ENCODE measurements at regions not wholly inside any gene's neighbourhood (a gene's known extent, or its start where the extent isn't known, plus 50 kb on each side); places are given as distances from the start of the nearest gene placed in this dataset.
"Not testable (repeated sequence)": the region's sequence is repeated elsewhere in the genome, so short reads cannot be mapped to it uniquely, and the experiment has no call there.

DNA sequence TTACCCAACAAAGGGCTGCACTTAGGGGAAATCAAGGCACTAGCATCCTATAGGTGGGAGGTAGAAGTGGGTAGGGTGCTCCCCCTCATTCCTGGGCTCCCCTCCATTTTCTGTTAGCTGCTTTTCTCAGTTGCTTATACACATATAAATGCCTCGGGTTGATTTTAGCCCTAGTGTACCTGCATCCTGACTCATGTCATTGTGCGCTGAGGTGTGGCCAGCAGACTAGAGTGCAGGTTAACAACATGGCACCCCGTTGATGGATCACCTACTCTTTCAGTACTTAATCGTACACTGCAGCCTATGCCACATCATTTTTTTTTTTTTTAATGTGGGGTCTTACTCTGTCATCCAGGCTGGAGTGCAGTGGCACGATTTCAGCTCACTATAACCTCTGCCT lies 144.0 kb upstream of the ITGB1 start:
- no peak for DNase-seq (ENCODE audit: low read depth in 2 of 3, low spot score in 2 of 3)

DNA sequence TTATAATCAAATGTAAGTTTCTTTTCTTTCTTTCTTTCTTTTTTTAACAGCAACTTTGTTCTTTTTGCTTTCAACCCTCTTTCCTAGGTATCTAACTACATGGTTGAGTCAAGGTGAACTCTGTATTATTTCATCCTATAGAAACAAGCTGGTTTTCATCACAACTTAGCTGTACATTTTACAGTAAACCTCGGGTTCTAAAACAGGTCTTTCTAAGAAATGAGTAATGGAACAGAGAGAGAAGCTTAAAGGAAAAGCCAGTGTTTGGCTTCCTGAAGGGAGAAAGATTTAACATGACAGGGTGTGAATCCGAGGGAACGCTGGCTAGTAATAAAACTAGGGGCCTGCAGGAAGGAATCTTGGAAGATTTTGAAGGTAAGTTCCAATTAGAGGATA lies 143.4 kb upstream of the ITGB1 start:
- DNase-seq (ENCODE audit: low read depth in 2 of 3, low spot score in 2 of 3), result no peak

DNA sequence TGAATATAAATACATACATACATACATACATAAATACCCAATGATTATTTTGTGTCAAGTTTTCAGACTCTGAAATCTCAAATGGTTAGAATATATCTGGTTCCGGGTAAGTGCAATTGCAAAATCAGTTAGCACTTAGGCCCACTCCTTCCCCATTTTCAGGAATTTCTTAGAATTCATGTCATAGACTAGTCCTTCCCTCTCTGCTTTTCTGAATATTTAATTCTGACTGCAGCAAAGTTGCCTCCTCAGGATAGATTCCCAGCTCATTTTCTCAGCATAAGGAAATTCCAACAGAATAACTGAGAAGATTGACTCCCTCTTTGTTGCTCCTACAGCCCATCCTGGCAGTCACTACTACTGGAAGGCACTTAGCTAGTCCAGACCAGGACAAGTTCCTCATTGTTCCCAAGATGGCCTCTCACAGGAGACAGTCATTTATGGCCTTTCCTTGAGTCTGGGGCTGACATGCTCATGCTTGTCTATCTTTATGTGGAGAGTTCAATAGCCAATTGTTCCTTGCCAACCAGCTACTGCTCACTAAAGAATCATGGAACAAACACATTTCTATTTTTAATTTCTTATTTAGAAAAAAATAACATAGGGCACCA lies 142.9 kb upstream of the ITGB1 start:
- DNase-seq (ENCODE audit: low read depth in 2 of 3, low spot score in 2 of 3), result no peak

DNA sequence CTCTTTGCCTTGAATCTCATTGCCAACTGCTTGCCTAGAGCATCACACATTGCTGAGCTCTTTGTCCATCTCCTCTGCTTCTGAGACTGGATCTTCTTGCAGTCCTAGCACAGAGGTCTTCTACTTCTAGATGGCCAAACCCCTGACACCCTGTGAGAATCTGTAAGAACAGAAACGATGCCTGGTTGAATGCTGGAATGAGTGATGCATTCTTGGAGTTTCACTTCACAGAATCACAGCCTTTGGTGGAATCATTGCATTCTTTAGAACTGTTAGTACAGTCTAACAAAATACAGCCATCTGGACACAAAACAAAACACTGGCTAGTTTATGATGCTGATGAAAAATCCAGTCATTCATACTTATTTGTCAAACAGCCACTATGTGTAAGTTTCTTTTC lies 141.7 kb upstream of the ITGB1 start:
- DNase-seq (ENCODE audit: low read depth in 2 of 3, low spot score in 2 of 3), result no peak

DNA sequence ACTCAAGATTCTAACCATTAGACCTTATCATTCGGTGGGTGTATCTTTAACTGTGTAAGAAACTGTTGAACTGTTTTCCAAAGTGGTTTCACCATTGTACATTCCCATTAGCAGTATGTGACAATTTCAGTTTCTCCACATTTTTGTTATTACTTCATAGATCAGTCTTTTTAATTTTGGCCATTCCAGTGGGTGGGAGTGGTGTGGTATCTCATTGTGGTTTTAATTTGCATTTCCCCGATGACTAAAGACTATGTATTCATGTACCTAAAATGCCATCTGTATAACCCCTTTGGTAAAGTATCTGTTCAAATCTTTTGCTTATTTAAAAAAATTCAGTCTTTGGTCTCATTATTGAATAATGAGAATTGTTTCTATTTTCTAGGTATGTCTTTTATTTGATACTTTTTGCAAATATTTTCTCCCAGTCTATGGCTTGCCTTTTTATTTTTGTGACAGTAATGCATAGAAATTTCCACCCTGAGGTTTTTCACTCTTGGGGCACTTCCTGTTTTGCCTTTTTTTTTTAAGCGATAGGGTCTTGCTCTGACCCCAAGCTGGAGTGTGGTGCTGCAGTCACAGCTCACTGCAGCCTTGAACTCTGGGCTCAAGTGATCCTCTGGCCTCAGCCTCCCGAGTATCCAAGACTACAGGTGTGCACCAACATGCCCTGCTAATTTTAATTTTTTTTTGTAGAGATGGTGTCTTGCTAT lies 141.1 kb upstream of the ITGB1 start:
- DNase-seq (ENCODE audit: low read depth in 2 of 3, low spot score in 2 of 3), result no peak

DNA sequence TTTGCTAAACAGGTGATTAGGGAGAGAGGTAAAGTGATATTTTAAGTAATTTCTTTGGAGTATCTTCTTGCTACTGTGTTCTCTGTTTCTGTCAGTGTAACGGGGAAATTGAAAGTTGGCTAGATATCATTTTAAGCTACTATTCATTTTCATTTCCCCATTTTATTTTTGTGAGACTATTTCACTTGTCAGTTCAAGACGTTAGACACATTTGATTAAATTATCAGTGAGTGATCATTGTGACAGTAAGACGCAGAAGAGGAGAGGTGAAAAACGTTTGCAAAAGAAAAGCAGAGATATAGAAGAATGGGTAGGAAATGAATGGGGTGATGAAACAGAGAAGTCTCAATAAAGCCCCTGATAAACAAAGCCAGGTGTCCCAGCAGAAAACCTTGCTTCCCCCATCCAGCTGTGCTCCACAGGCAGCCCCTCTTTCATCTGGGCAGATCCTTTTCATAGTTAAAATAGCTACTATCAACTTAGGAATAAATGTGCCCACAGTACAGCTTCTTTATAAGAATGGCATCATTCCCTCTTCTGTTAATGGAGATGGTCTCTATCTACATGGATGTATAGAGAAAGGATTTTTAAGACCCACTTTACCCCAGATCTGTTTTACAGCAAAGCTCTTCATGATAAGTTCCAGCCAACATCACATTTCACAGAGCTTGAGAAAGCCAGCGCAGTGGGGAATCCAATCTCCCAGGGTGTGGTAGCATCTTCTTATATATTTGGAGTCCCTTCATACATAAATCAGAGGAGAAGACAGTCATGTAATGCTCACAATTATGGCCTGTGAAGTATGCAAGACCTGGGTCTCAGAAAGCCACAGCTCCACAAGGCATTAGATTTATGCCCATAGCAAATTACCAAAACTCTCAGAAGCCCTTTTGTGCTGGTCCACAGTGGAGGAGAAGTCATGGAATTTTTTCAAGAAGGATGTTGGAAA lies 138.1 kb upstream of the ITGB1 start:
- DNase-seq (ENCODE audit: low read depth in 2 of 3, low spot score in 2 of 3), result no peak

DNA sequence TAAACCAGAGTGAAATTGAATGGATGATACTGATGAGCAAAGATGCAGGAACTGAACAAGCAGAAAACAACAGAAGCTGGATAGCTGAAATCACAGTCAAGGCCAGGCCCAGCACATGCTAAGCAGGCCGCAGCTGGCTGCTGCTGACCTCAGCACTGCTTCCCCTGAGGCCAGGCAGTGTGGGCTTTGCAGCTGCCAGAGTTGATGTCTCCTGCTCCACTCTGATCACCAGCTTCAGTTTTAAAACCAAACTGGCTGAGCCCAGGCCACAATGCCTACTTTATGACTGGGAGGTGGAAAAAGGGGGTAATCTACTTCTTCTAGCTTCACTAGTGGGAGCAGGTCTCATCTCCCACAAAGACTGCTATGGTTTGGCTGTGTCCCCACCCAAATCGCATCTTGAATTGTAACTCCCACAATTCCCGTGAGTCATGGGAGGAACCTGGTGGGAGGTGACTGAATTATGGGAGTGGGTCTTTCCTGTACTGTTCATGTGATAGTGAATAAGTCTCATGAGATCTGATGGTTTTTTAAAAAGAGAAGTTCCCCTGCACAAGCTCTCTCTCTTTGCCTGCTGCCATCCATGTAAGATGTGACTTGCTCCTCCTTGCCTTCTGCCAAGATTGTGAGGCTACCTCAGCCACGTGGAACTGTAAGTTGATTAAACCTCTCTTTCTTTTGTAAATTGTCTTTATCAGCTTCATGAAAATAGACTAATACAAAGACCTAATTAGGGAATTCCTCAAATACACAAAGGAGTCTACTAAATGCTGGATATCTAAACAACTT lies 136.4 kb upstream of the ITGB1 start:
- DNase-seq (ENCODE audit: low read depth in 2 of 3, low spot score in 2 of 3), result no peak

DNA sequence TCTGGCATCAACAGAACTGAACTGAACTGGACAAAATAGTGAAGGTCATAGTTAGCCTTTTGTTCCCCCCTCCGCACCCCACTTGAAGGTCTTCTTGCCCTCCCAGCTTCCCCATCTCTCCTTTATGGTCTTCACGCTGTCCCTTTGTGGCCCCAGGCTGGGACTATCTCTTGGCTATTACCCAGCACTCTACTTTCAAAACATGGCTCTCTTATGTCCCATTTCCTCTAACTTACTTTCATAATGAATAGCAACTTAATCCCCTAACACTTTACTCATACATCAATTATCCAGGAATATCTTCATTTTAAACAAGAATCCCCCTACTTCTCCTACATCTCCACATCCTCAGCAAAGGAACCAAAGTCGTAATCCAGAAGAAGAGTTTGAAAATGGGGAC lies 135.3 kb upstream of the ITGB1 start:
- no peak for DNase-seq (ENCODE audit: low read depth in 2 of 3, low spot score in 2 of 3)

DNA sequence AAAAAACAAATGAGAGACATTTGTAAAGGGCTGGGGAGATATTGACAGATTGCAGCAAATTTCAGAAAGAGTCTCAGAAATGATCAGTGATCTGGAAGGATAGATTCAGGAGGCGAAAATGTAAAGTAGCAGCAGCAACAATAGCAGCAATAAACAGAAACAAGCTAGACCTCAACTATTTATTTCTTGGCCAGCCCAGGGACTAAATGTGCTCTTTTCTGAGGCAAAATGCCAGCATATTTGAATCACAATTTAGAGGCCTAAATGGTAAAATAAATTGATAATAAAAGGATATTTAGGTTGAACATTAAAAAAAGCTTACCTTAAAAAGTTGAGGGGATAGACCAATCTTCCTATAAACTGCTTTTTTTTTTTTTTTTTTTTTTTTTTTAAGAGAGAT lies 134.6 kb upstream of the ITGB1 start:
- DNase-seq (ENCODE audit: low read depth in 2 of 3, low spot score in 2 of 3), result no peak

DNA sequence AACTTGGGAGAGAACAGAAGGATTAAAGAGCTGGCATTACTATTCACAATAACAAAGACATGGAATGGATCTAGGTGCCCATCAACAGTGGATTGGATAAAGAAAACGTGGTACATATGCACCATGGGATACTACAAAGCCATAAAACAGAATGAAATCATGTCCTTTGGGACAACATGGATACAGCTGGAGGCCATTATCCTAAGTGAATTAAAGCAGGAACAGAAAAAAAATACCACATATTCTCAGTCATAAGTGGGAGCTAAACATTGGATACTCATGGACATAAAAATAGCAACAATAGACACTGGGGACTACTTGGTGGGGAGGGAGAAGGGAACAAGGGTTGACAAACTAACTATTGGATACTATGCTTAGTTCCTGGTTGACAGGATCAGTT lies 133.2 kb upstream of the ITGB1 start:
- no peak for DNase-seq (ENCODE audit: low read depth in 2 of 3, low spot score in 2 of 3)

DNA sequence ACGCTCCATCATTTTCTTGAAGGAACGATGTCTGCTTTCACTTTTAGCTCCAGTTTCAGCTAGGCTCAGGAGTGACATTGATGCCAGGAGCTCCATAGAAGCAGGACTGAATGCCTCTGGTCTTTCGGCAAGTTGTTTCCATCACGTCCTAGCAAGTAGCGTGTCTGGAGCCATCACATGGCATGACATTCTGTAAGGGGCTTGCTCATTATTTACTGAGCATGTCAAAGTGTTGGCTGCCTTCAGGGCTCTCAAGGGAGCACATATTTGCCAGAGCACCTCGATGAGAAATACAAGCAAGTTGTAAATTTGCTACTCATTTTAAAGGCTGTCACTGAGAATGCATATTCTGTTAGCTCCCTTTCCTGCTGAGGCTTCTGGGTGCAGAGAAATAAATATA lies 131.0 kb upstream of the ITGB1 start:
- DNase-seq (ENCODE audit: low read depth in 2 of 3, low spot score in 2 of 3), result no peak

DNA sequence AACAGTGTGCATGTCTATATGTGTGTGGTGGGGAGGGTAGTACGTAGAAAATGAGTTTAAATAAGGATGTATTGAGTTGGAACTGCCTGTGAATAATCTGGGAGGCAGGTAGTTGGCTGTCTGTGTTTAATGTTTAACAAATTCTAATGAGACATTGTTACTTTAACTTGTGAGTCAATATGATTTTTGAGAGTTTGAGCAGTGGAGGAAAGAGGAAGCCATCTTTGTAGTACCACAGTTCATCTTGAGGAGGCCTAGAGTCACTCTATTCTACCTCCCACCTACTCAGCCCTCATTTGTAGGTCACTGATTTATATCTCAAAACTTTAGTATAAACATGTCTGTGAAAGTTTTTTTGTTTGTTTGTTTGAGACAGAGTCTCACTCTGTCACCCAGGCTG lies 129.9 kb upstream of the ITGB1 start:
- DNase-seq (ENCODE audit: low read depth in 2 of 3, low spot score in 2 of 3), result no peak

DNA sequence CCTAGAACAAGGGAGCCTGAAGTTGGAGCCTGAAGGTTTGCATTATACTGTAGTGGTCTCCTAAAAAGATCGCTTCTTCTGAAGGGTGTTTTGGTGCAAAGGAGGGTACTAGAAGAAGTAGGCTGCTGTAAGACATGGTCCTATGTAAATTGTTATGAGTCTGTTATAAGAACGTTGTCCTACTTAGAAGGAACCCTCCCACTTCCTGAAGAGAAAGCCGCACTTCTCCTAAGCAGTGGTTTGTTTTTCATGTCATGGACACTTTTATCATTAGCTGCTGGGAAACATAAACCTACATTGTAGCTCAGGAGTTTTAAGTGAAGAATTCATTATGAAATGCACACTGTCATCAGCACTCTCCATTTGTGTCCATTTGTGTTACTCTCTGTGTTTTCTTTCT lies 129.1 kb upstream of the ITGB1 start:
- no peak for DNase-seq (ENCODE audit: low read depth in 2 of 3, low spot score in 2 of 3)

DNA sequence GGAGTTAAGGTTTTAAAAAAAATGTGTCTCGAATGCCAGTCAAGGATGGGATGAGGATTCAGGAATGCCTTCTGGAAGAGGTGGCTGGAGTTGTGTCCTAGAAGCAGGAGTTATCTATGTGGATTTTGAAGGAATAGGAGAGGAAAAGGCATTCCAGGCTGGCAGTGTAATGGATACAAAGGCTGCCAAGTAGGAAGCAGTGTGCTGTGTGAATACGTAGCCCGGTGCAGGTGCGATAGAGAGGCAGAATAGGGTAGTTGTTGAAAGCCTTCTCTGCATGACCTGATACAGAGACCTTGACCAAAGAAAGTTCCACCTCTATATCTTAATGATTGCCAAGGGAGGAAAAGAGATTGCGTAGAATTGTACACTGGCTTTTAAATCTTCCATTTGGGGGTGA lies 128.1 kb upstream of the ITGB1 start:
- no peak for DNase-seq (ENCODE audit: low read depth in 2 of 3, low spot score in 2 of 3)

DNA sequence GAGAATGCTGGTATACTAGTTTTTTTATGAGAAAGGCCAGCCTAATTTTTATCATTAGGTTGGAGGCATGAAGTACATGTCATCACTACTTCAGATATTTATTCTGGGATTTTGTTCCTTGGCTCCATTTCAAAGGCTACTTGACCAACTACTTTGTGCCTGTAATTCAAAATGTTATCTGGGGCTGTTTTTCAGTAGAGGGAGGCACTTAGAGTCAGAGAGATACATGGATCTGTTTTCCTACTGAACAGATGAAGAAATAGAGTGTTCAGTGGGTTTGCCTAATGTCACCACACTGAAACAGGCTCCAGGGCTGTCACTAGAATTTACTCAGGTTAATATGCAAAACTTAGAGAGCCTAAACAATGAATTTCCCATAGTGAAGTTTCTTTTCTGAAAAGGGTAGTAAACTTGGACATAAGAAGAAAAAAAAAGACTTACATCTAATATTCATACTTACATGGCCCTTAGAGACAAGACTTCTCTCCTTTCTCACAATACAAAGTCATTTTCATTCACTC lies 127.3 kb upstream of the ITGB1 start:
- no peak for DNase-seq (ENCODE audit: low read depth in 2 of 3, low spot score in 2 of 3)

DNA sequence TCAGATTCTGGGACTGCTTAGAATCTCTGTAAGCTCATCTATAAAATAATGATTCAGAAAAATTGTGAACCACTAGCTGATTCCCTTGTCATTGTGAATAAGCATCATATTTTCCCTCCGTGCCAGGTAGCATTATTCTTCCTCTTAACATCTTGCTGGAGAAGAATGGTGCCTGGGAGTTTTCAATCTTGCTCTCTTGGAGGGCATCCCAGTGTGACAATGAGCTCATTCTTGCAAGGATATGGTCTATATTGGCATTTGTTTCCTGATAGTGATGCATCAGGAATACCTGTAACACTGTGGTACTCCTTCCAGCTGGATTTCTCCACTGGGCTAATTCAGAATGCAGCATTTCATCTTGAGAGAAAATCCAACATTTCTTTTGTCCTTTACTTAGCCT lies 126.4 kb upstream of the ITGB1 start:
- no peak for DNase-seq (ENCODE audit: low read depth in 2 of 3, low spot score in 2 of 3)

DNA sequence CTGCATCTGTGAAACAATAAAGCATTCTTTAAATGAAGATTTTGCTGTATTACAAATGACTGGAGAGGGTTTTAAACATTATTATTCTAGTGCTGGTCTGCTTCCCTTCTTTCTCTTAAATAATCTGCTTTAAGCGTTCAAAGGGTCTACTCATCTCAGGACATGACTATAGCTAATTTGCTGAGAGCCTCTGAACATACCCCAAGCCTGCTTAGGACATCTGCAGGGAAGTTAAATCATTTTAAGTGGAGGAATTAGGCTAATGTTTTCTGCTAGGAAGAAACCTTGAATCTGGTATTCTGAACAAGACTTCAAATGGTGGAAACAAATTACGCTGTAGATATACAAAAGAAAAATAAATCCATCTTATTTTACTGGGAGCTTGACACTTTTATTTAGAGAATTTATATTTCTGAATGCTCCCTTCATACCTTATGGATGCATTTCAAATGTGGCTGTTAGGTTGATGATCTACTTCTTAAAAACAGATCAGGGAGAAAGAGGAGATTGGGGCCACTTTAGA lies 124.4 kb upstream of the ITGB1 start:
- no peak for DNase-seq (ENCODE audit: low read depth in 2 of 3, low spot score in 2 of 3)

DNA sequence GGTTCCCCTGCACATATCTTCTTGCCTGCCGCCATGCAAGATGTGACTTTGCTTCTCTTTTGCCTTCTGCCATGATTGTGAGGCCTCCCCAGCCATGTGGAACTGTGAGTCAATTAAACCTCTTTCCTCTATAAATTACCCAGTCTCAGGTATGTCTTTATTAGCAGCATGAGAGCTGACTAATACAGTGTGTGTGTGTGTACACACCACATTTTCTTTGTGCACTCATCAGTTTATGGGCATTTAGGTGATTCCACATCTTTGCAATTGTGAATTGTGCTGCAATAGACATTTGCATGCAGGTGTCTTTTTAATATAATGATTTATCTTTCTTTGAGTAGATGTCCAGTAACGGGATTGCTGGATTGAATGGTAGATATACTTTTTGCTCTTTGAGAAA lies 122.4 kb upstream of the ITGB1 start:
- not testable (repeated sequence) for DNase-seq (ENCODE audit: low read depth in 2 of 3, low spot score in 2 of 3)

DNA sequence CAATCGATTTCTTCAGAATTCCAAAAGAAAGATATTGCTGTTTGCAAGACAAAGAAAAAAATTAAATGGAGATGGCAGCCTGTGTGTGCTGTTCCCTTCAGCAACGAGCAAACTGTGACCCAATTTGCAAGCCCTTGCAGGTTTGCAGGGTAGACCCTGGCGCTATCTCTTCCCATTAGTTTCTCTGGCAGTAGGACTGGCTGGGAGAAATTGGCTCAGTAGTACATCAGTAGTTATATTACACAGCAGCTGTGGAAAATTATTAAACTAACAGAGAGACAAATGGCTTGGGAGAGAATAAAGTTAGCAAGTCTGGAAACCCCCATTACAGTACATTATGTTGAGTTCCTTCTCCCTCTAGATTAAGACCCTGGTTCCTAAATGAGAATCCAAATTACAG lies 116.4 kb upstream of the ITGB1 start:
- DNase-seq (ENCODE audit: low read depth in 2 of 3, low spot score in 2 of 3), result no peak

DNA sequence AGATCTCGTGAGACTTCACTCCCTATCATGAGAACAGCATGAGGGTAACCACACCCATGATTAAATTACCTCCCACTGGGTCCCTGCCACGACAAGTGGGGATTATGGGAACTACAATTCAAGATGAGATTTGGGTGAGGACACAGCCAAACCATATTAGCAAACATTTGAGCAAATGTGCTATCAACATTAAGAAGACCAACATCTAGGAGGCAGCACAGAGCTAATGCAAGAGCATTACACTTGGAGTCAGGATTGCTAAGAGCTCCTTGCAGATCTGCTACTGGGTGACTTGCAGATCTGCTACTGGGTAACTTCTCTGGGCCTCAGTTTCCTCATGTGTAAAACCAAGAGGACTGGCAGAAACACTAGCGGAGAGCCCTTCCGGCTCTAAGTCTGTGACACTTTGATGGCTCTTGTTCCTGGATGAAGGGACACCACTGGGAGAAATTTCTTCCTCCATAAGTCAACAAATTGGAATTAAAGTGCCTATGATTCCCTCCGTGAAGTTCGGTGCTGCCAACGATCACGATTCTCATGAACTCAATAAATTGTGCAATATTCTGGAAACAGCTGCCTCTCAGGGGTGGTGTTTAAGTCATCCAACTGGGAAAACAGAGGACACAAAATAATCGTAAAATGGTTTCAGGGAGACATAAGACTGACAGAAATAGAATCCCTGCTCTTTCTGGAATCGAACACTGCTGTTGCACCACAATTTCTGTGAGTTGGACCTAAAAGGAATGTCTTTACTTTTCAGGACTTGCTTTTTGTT lies 115.8 kb upstream of the ITGB1 start:
- no peak for DNase-seq (ENCODE audit: low read depth in 2 of 3, low spot score in 2 of 3)

Measured in activated CD8-positive, alpha-beta memory T cell treated with anti-CD3 and anti-CD28 coated beads for 48 hours (primary cell).